RWPE2 (cell line): ENCODE measurements at regions not wholly inside any gene's neighbourhood (a gene's known extent, or its start where the extent isn't known, plus 50 kb on each side); places are given as distances from the start of the nearest gene placed in this dataset.
A peak's percentile ranks its signal among the peaks of the same experiment; 100 is the strongest.

Experiments
- ATAC-seq: fragments of 200-7000 bp; cut with Tn5 transposase; 3 replicates; pipeline ENCODE4 v1.9.1; 2021; ENCODE audit warnings: low read depth
- DNase-seq: peaks from one replicate; pipeline ENCODE4 v3.0.0-alpha.2; 2020; ENCODE audit warnings: low spot score
- H3K27ac ChIP-seq: fragments of 450-650 bp; 2 replicates; pipeline ENCODE4 v1.5.1; 2017; ENCODE audit warnings: mild to moderate bottlenecking; ENCODE audit not compliant: poor library complexity, severe bottlenecking
- H3K27me3 ChIP-seq: fragments of 250-450 bp; sonication (Bioruptor Pico); 2 replicates; pipeline ENCODE4 v1.5.1; 2021; ENCODE audit warnings: mild to moderate bottlenecking, moderate library complexity; ENCODE audit not compliant: insufficient read depth, poor library complexity, severe bottlenecking
- H3K36me3 ChIP-seq: fragments of 250-450 bp; sonication (Bioruptor Pico); 2 replicates; pipeline ENCODE4 v1.5.1; 2020; ENCODE audit warnings: low read depth, mild to moderate bottlenecking, moderate library complexity
- H3K4me1 ChIP-seq: fragments of 250-450 bp; sonication (Bioruptor Pico); 2 replicates; pipeline ENCODE4 v1.5.1; 2021; ENCODE audit warnings: mild to moderate bottlenecking, moderate library complexity; ENCODE audit not compliant: insufficient read depth, poor library complexity, severe bottlenecking
- H3K4me3 ChIP-seq: fragments of 250-450 bp; sonication (Bioruptor Pico); 2 replicates; pipeline ENCODE4 v1.5.1; 2021; ENCODE audit warnings: mild to moderate bottlenecking, moderate library complexity; ENCODE audit not compliant: severe bottlenecking
- H3K9me3 ChIP-seq: fragments of 250-450 bp; sonication (Bioruptor Pico); 2 replicates; pipeline ENCODE4 v1.5.1; 2021; ENCODE audit warnings: mild to moderate bottlenecking, moderate library complexity; ENCODE audit not compliant: severe bottlenecking
- TF ChIP-seq, protein P1 (sequence below): fragments of 450-650 bp; IDR thresholded peaks from one replicate; pipeline ENCODE4 v1.5.1; 2017; ENCODE audit warnings: mild to moderate bottlenecking, moderate library complexity; ENCODE audit not compliant: poor library complexity, severe bottlenecking

DNA sequence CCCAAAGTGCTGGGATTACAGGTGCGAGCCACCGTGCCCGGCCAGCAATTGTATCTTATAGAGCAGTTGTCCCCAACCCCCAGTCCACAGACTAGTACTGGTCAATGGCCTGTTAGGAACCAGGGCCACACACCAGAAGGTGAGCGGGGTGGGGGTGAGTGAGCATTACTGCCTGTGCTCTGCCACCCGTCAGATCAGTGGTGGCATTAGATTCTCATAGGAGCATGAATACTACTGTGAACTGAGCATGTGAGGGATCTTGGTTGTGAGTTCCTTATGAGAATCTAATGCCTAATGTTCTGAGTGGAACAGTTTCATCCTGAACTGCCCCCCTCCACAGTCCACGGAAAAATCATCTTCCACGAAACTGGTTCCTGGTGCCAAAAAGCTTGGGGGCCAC, 328.0 kb upstream of the BOD1L1 start:
- TF ChIP-seq, protein P1, sequence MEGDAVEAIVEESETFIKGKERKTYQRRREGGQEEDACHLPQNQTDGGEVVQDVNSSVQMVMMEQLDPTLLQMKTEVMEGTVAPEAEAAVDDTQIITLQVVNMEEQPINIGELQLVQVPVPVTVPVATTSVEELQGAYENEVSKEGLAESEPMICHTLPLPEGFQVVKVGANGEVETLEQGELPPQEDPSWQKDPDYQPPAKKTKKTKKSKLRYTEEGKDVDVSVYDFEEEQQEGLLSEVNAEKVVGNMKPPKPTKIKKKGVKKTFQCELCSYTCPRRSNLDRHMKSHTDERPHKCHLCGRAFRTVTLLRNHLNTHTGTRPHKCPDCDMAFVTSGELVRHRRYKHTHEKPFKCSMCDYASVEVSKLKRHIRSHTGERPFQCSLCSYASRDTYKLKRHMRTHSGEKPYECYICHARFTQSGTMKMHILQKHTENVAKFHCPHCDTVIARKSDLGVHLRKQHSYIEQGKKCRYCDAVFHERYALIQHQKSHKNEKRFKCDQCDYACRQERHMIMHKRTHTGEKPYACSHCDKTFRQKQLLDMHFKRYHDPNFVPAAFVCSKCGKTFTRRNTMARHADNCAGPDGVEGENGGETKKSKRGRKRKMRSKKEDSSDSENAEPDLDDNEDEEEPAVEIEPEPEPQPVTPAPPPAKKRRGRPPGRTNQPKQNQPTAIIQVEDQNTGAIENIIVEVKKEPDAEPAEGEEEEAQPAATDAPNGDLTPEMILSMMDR = no peak
- H3K36me3 ChIP-seq = no peaks in the 10 kb centered on the region
- DNase-seq = no peak
- no peak overlapping the region for H3K27ac ChIP-seq
- H3K27me3 ChIP-seq = no peaks in the 10 kb centered on the region
- H3K9me3 ChIP-seq = no peaks in the 10 kb centered on the region
- H3K4me1 ChIP-seq = no peaks in the 10 kb centered on the region
- H3K4me3 ChIP-seq = no peak overlapping the region
- no peak for ATAC-seq

DNA sequence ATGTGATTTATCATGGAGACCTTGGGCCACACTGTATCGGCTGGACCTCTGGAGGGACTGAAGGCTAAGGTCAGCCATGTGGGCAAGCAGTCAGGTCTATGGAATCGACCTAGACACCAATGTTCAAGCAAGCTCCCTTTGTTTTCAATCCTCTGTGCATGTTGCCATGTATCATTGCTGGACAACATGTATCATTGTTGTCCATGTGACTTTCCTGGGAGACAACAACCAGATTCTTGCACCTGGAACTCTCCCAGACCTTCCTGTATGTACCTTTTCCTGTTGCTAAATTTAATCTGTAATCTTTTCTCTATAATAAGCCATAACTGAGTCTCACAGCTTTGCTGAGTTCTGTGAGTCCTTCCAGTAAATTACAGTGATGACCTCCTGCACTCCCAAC, 329.4 kb upstream of the BOD1L1 start:
- no peaks in the 10 kb centered on the region for H3K36me3 ChIP-seq
- no peaks in the 10 kb centered on the region for H3K9me3 ChIP-seq
- TF ChIP-seq, protein P1 = no peak
- H3K4me3 ChIP-seq = no peak overlapping the region
- DNase-seq (no peak), ATAC-seq (no peak)
- no peak overlapping the region for H3K27ac ChIP-seq
- no peaks in the 10 kb centered on the region for H3K4me1 ChIP-seq
- H3K27me3 ChIP-seq = no peaks in the 10 kb centered on the region

DNA sequence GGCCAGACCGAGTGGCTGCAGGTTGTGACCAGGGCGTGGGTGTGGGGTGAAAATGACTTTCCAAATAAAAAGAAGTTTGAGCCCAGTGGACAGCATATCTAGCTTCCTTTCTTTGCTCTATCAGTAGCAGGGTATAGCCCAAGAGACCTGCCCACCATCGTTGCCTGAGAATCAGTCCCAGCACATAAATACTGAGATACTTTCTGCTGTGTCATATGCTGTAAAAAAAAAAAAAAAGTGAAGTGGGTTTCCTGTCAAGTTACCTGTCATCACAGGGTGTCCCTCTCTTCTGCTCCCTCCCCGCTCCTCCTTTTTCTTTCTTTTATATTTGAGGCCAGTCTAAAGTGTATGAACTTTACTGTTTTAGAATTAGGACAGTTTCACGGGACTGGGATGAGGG, 330.3 kb upstream of the BOD1L1 start:
- no peaks in the 10 kb centered on the region for H3K9me3 ChIP-seq
- no peaks in the 10 kb centered on the region for H3K27me3 ChIP-seq
- ATAC-seq = no peak
- no peaks in the 10 kb centered on the region for H3K36me3 ChIP-seq
- TF ChIP-seq, protein P1 = no peak
- no peak overlapping the region for H3K27ac ChIP-seq
- no peak for DNase-seq
- H3K4me1 ChIP-seq = no peaks in the 10 kb centered on the region
- H3K4me3 ChIP-seq = no peak overlapping the region

DNA sequence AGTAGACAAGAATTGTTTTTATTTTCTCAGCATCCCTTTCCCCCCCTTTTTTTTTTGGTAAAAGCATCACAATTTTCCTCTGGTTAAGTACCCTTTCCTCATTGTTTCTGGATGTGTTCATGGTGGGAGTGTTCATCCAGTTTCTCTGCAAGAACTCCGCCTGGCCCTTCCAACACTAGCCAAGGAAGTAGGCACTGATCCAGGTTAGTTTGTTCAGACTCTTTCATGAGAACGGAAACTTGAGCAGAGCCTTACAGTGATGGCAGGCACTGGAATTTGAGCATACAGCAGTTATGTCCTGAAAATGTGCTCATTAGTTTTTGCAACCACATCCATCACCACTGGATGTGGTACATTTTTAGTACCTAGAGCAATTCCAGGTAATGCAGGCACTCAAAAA, 336.1 kb upstream of the BOD1L1 start:
- DNase-seq = no peak
- TF ChIP-seq, protein P1 = no peak

DNA sequence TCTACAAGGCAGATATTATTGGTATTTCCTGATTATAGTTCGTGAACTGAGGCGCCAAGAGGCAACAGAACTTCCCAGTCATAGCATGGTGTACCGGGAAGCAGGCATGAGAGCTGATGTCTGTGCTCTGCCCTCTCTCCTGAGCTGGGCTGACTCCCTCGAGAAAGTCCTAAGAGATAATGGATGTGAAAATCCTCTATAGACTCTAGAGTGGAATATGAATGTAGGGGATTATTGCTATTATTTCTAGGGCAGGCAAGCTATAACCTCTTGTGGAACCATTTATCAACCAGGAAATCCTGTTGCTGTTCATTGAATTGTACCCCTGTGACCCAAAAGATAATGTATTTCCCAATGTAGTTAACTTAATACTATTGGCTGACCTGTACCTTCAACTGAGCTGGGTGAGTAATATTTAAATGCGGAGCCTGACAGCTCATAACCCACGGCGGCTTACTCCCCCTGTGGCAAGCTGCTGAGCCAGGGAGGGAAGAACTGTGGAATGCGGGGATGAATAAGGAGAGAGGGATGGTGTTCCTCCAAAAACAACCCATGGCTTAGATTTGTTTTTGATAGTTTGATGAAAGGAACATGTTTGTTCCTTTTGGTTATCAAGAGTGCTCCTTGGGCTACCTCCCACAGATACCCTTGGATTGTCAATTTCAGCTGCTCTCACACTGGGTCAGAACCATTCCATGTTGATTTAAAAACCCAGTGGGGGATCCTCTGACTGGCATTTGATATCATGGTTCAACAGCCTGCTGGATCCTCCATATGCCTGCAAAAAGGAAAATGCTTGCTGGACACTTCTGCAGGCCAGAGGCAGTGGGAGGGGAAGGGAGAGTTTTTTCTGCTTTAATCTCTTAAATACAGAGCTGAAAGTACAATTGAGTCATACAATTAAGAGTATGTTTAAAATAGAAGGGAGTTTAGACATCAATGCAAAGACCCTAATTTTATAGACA, 339.0 kb upstream of the BOD1L1 start:
- ATAC-seq (peak; percentile 98), DNase-seq (no peak)
- H3K27ac ChIP-seq = peak overlapping the region; percentile 21
- no peaks in the 10 kb centered on the region for H3K27me3 ChIP-seq
- TF ChIP-seq, protein P1 = peak; percentile 13
- no peaks in the 10 kb centered on the region for H3K36me3 ChIP-seq
- H3K4me3 ChIP-seq = no peak overlapping the region
- peaks cover 14% of the 10 kb centered on the region for H3K4me1 ChIP-seq
- no peaks in the 10 kb centered on the region for H3K9me3 ChIP-seq

More for the DNA sequence above, 336.1 kb upstream of the BOD1L1 start:
- Histone ChIP-seq H3K9me3 (no peaks in the 10 kb centered on the region), H3K36me3 (no peaks in the 10 kb centered on the region), H3K27me3 (no peaks in the 10 kb centered on the region), H3K4me1 (peaks cover 14% of the 10 kb centered on the region), H3K27ac (no peak overlapping the region), H3K4me3 (no peak overlapping the region)
- no peak for ATAC-seq
